ENCODE measurements at regions not wholly inside any gene's neighbourhood (a gene's known extent, or its start where the extent isn't known, plus 50 kb on each side); places are given as distances from the start of the nearest gene placed in this dataset.
"Not testable (repeated sequence)": the region's sequence is repeated elsewhere in the genome, so short reads cannot be mapped to it uniquely, and the experiment has no call there.

GRCh38 chr1:55298167-55298894 is 83.2 kb upstream of the USP24 start:
- no peak for DNase-seq

GRCh38 chr1:55296247-55296646 is 81.1 kb upstream of the USP24 start:
- DNase-seq = not testable (repeated sequence)

- DNase-seq = no peak
Observed at GRCh38 chr1:55289614-55290013, 74.5 kb upstream of the USP24 start.

GRCh38 chr1:55289042-55289441 is 73.9 kb upstream of the USP24 start:
- DNase-seq = no peak

- no peak for DNase-seq
Observed at GRCh38 chr1:55288245-55288644, 73.1 kb upstream of the USP24 start.

GRCh38 chr1:55287723-55288122 is 72.6 kb upstream of the USP24 start:
- DNase-seq = no peak

GRCh38 chr1:55286856-55287602 is 71.9 kb upstream of the USP24 start:
- DNase-seq = no peak

GRCh38 chr1:55285834-55286233 is 70.7 kb upstream of the USP24 start:
- DNase-seq = no peak

GRCh38 chr1:55284856-55285255 is 69.7 kb upstream of the USP24 start:
- peak; percentile 14 for DNase-seq

- no peak for DNase-seq
Observed at GRCh38 chr1:55282058-55282457, 66.9 kb upstream of the USP24 start.

- DNase-seq = no peak
Observed at GRCh38 chr1:55280731-55281130, 65.6 kb upstream of the USP24 start.

- DNase-seq = no peak
Observed at GRCh38 chr1:55279627-55280026, 64.5 kb upstream of the USP24 start.

GRCh38 chr1:55278378-55278777 is 63.2 kb upstream of the USP24 start:
- DNase-seq = no peak

GRCh38 chr1:55277377-55278130 is 62.4 kb upstream of the USP24 start:
- DNase-seq = peak; percentile 85

- DNase-seq = no peak
Observed at GRCh38 chr1:55276671-55277376, 61.7 kb upstream of the USP24 start.

GRCh38 chr1:55275941-55276341 is 60.8 kb upstream of the USP24 start:
- DNase-seq = no peak

- no peak for DNase-seq
Observed at GRCh38 chr1:55275151-55275748, 60.1 kb upstream of the USP24 start.

GRCh38 chr1:55272994-55273393 is 57.8 kb upstream of the USP24 start:
- no peak for DNase-seq
